Neural progenitor cell (in vitro differentiated cells): ENCODE measurements at regions not wholly inside any gene's neighbourhood (a gene's known extent, or its start where the extent isn't known, plus 50 kb on each side); places are given as distances from the start of the nearest gene placed in this dataset.

ENCODE experiments used
- DNase-seq: peaks from one replicate; pipeline ENCODE4 v3.0.0-alpha.2; 2016; ENCODE audit warnings: low spot score
- H2AFZ ChIP-seq: fragments of 200-600 bp; sonication (generic); replicated peaks from 2 replicates; pipeline ENCODE4 v1.6.1; 2016; ENCODE audit warnings: antibody characterized with exemption
- H3F3A ChIP-seq: fragments of 200-600 bp; sonication (generic); 2 replicates; pipeline ENCODE4 v1.6.1; 2016; ENCODE audit warnings: antibody characterized with exemption, low read depth
- H3K27ac ChIP-seq: fragments of 200-600 bp; sonication (generic); 2 replicates; pipeline ENCODE4 v1.5.1; 2016; ENCODE audit warnings: mild to moderate bottlenecking
- H3K27me3 ChIP-seq: fragments of 200-600 bp; sonication (generic); 2 replicates; pipeline ENCODE4 v1.6.1; 2016; ENCODE audit warnings: mild to moderate bottlenecking, moderate library complexity
- H3K36me3 ChIP-seq: fragments of 200-600 bp; sonication (generic); 2 replicates; pipeline ENCODE4 v1.5.1; 2016
- H3K4me1 ChIP-seq: fragments of 200-600 bp; sonication (generic); 2 replicates; pipeline ENCODE4 v1.6.1; 2016; ENCODE audit warnings: mixed run types
- H3K4me2 ChIP-seq: fragments of 200-600 bp; sonication (generic); 2 replicates; pipeline ENCODE4 v1.6.1; 2016
- H3K4me3 ChIP-seq: fragments of 200-600 bp; sonication (generic); 2 replicates; pipeline ENCODE4 v1.5.1; 2016
- H3K79me2 ChIP-seq: fragments of 200-600 bp; sonication (generic); 2 replicates; pipeline ENCODE4 v1.6.1; 2016; ENCODE audit warnings: low read depth
- H3K9ac ChIP-seq: fragments of 200-600 bp; sonication (generic); 2 replicates; pipeline ENCODE4 v1.6.1; 2016
- H3K9me3 ChIP-seq: fragments of 200-600 bp; sonication (generic); 2 replicates; pipeline ENCODE4 v1.5.1; 2016; ENCODE audit warnings: low read depth
- H4K20me1 ChIP-seq: fragments of 200-600 bp; sonication (generic); 2 replicates; pipeline ENCODE4 v1.6.1; 2016; ENCODE audit warnings: low read depth
- H3K27ac Mint-ChIP-seq: 3 replicates; pipeline ENCODE4 v1.8.0; 2021; ENCODE audit warnings: mixed read lengths
- H3K27me3 Mint-ChIP-seq: 2 replicates; pipeline ENCODE4 v1.8.0; 2022; ENCODE audit warnings: low read depth, mild to moderate bottlenecking, inconsistent platforms, moderate library complexity, mixed read lengths; ENCODE audit not compliant: insufficient read depth
- H3K36me3 Mint-ChIP-seq: 3 replicates; pipeline ENCODE4 v1.8.0; 2021; ENCODE audit warnings: mixed read lengths
- H3K4me1 Mint-ChIP-seq: 3 replicates; pipeline ENCODE4 v1.8.0; 2021; ENCODE audit warnings: mixed read lengths
- H3K4me3 Mint-ChIP-seq: 3 replicates; pipeline ENCODE4 v1.8.0; 2021; ENCODE audit warnings: mild to moderate bottlenecking, moderate library complexity, mixed read lengths
- H3K9me3 Mint-ChIP-seq: 3 replicates; pipeline ENCODE4 v1.8.0; 2020; ENCODE audit warnings: mixed read lengths
- EZH2 ChIP-seq: fragments of 200-600 bp; sonication (generic); IDR thresholded peaks from 2 replicates; pipeline ENCODE4 v1.6.1; 2017; ENCODE audit warnings: antibody characterized with exemption, mild to moderate bottlenecking, moderate library complexity
- EZH2phosphoT487 ChIP-seq: fragments of 200-600 bp; sonication (generic); IDR thresholded peaks from 2 replicates; pipeline ENCODE4 v1.6.1; 2017; ENCODE audit warnings: antibody characterized with exemption
- TF ChIP-seq, protein P1 (sequence below): fragments of 200-600 bp; sonication (generic); IDR thresholded peaks from 2 replicates; pipeline ENCODE4 v1.5.1; 2017; ENCODE audit warnings: antibody characterized with exemption, mild to moderate bottlenecking

DNA sequence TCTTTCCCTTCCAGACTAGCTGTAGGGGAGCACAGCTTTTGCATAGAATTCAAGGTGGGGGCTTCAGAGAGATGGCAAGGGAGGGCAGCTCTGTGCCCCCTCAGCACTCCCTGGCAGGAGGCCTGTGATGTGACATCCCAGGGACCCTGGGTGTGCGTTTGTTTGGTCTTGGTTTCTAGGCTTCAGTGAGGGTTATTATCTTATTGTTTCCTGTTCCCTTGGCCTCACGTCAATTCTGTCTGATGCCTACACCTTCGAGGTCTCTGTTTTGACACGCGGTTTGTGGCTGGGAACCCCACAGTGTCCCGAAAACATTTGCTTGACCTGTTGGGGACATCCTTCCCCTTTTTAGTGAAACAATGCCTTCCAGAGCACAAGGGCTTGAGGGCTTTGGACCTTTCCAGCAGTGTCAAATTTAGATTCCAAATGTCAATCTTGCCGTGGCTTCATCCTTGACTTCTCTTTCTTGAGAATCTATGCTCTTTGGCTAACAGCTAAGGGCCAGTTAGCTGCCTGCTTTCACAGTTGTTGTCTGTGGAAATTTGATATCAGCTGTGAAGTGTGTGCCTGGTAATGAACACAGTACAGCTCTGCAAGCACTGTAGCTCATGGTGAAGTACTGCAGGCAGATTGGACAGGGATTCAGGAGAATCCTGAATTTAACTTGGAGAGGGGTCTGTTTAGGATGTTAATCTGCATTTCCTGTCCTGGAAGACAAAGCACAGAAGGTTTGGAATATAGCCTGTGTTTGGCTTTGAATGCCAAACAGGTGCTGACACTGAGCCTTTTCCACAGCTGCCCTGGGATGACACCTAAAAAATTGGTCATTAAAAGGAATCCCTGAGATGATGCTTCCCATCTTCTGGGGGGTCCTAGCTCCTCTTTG lies 108.2 kb upstream of the CXCR4 start:
- H3K27me3 Mint-ChIP-seq = peaks cover 4% of the 10 kb centered on the region
- Histone ChIP-seq H2AFZ (peak overlapping the region; percentile 22), H3K9ac (no peak overlapping the region), H4K20me1 (no peaks in the 10 kb centered on the region), H3K4me2 (peak overlapping the region; percentile 16), H3K36me3 (no peaks in the 10 kb centered on the region), H3K27me3 (no peaks in the 10 kb centered on the region), H3K4me1 (peaks cover 34% of the 10 kb centered on the region), H3K79me2 (no peaks in the 10 kb centered on the region), H3K4me3 (no peak overlapping the region), H3K27ac (no peak overlapping the region), H3K9me3 (no peaks in the 10 kb centered on the region), H3F3A (peaks cover 18% of the 10 kb centered on the region)
- TF ChIP-seq EZH2 = no peak
- TF ChIP-seq EZH2phosphoT487 = no peak
- TF ChIP-seq, protein P1, sequence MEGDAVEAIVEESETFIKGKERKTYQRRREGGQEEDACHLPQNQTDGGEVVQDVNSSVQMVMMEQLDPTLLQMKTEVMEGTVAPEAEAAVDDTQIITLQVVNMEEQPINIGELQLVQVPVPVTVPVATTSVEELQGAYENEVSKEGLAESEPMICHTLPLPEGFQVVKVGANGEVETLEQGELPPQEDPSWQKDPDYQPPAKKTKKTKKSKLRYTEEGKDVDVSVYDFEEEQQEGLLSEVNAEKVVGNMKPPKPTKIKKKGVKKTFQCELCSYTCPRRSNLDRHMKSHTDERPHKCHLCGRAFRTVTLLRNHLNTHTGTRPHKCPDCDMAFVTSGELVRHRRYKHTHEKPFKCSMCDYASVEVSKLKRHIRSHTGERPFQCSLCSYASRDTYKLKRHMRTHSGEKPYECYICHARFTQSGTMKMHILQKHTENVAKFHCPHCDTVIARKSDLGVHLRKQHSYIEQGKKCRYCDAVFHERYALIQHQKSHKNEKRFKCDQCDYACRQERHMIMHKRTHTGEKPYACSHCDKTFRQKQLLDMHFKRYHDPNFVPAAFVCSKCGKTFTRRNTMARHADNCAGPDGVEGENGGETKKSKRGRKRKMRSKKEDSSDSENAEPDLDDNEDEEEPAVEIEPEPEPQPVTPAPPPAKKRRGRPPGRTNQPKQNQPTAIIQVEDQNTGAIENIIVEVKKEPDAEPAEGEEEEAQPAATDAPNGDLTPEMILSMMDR = no peak
- peaks cover 7% of the 10 kb centered on the region for H3K9me3 Mint-ChIP-seq
- H3K4me3 Mint-ChIP-seq = no peak overlapping the region
- H3K4me1 Mint-ChIP-seq = peaks cover 42% of the 10 kb centered on the region
- H3K36me3 Mint-ChIP-seq = no peaks in the 10 kb centered on the region
- H3K27ac Mint-ChIP-seq = peak overlapping the region; percentile 95
- DNase-seq = no peak

DNA sequence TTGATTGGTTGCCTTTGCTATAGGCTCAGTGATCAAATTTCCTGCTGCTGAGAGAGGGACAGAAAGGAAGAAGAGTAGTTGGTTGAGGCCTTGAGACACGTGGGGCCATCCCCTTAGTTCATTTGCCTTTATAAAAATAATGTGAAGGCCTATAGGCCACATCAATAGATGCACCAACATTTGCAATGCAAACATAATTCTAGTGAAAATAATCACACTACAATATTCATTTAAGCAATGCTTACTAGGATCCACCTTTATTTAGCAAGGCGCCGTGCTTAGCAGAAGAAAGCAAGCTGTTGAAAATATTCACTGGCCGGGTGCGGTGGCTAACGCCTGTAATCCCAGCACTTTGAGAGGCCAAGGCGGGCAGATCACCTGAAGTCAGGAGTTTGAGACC lies 105.3 kb upstream of the CXCR4 start:
- Mint-ChIP-seq H3K4me1 (peaks cover 40% of the 10 kb centered on the region), H3K4me3 (no peak overlapping the region), H3K27me3 (peaks cover 4% of the 10 kb centered on the region), H3K36me3 (no peaks in the 10 kb centered on the region), H3K27ac (no peak overlapping the region), H3K9me3 (no peaks in the 10 kb centered on the region)
- no peak overlapping the region for H3K9ac ChIP-seq
- H3K9me3 ChIP-seq = no peaks in the 10 kb centered on the region
- H2AFZ ChIP-seq = no peak overlapping the region
- no peak overlapping the region for H3K27ac ChIP-seq
- TF ChIP-seq, protein P1 = no peak
- TF ChIP-seq EZH2phosphoT487 (no peak), EZH2 (no peak)
- no peaks in the 10 kb centered on the region for H3K36me3 ChIP-seq
- no peaks in the 10 kb centered on the region for H4K20me1 ChIP-seq
- no peaks in the 10 kb centered on the region for H3K79me2 ChIP-seq
- no peak overlapping the region for H3K4me2 ChIP-seq
- H3K4me1 ChIP-seq = peaks cover 33% of the 10 kb centered on the region
- peaks cover 9% of the 10 kb centered on the region for H3F3A ChIP-seq
- no peak for DNase-seq
- no peak overlapping the region for H3K4me3 ChIP-seq
- no peaks in the 10 kb centered on the region for H3K27me3 ChIP-seq

DNA sequence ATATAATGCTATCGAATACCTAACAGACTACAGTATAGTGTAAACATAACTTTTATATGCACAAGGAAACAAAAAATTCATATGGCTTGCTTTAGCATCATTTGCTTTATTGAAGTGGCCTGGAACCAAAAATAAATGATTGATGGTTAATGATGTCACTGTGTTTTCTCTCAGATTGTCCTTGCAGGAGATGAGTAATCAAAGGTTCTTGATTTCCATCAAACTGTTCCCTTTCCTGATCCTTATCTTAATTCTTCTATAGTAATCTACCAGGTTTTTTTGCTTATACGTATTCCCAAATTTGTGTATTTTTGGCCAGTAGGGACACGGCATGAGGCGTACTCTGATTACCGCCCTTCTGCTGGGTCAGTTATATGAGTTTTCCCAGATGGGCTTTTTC lies 104.9 kb upstream of the CXCR4 start:
- Histone ChIP-seq H2AFZ (no peak overlapping the region), H3K9me3 (no peaks in the 10 kb centered on the region), H3K4me3 (no peak overlapping the region), H3K36me3 (no peaks in the 10 kb centered on the region), H3K4me2 (no peak overlapping the region), H3K4me1 (peaks cover 33% of the 10 kb centered on the region), H3K79me2 (no peaks in the 10 kb centered on the region), H4K20me1 (no peaks in the 10 kb centered on the region), H3K27me3 (no peaks in the 10 kb centered on the region), H3F3A (peaks cover 9% of the 10 kb centered on the region), H3K27ac (no peak overlapping the region), H3K9ac (no peak overlapping the region)
- H3K4me3 Mint-ChIP-seq = no peak overlapping the region
- TF ChIP-seq EZH2phosphoT487 (no peak), EZH2 (no peak)
- TF ChIP-seq, protein P1 = no peak
- peaks cover 4% of the 10 kb centered on the region for H3K27me3 Mint-ChIP-seq
- H3K9me3 Mint-ChIP-seq = no peaks in the 10 kb centered on the region
- no peaks in the 10 kb centered on the region for H3K36me3 Mint-ChIP-seq
- H3K4me1 Mint-ChIP-seq = peaks cover 40% of the 10 kb centered on the region
- H3K27ac Mint-ChIP-seq = no peak overlapping the region
- DNase-seq = no peak
